ENCODE measurements at regions not wholly inside any gene's neighbourhood (a gene's known extent, or its start where the extent isn't known, plus 50 kb on each side); places are given as distances from the start of the nearest gene placed in this dataset.
"Not testable (repeated sequence)": the region's sequence is repeated elsewhere in the genome, so short reads cannot be mapped to it uniquely, and the experiment has no call there.

DNA sequence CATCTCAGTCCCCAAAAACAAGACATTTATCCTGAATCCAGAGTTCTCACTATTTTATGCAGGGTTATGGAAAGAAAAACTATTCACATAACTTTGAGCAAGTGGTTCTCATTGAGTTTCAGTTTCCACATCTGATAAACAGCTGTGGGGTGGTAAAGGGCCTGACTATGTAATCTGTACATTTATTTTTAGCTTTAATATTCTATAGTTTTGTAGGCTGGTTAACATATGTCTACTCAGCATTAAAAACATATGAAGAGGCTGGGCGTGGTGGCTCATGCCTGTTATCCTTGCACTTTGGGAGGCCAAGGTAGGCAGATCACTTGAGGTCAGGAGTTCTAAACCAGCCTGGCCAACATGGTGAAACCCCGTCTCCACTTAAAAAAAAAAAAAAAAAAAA, 301.5 kb upstream of the CCNG1 start:
- H3K4me3 ChIP-seq (ENCODE audit: low read depth, low read length): no peak overlapping the region
- DNase-seq (ENCODE audit: low read depth): no peak
- TF ChIP-seq, protein P1, sequence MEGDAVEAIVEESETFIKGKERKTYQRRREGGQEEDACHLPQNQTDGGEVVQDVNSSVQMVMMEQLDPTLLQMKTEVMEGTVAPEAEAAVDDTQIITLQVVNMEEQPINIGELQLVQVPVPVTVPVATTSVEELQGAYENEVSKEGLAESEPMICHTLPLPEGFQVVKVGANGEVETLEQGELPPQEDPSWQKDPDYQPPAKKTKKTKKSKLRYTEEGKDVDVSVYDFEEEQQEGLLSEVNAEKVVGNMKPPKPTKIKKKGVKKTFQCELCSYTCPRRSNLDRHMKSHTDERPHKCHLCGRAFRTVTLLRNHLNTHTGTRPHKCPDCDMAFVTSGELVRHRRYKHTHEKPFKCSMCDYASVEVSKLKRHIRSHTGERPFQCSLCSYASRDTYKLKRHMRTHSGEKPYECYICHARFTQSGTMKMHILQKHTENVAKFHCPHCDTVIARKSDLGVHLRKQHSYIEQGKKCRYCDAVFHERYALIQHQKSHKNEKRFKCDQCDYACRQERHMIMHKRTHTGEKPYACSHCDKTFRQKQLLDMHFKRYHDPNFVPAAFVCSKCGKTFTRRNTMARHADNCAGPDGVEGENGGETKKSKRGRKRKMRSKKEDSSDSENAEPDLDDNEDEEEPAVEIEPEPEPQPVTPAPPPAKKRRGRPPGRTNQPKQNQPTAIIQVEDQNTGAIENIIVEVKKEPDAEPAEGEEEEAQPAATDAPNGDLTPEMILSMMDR (IDR thresholded peaks at IDR 0.05; ENCODE audit: low read depth, low read length): no peak
- TF ChIP-seq, protein P2, sequence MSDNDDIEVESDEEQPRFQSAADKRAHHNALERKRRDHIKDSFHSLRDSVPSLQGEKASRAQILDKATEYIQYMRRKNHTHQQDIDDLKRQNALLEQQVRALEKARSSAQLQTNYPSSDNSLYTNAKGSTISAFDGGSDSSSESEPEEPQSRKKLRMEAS (IDR thresholded peaks at IDR 0.05; ENCODE audit: low read depth, low read length): no peak
- TF ChIP-seq MYC (IDR thresholded peaks at IDR 0.05; ENCODE audit: low read depth, low read length) (no peak), POLR2A (IDR thresholded peaks at IDR 0.05; ENCODE audit: extremely low read depth, insufficient read length) (no peak)

DNA sequence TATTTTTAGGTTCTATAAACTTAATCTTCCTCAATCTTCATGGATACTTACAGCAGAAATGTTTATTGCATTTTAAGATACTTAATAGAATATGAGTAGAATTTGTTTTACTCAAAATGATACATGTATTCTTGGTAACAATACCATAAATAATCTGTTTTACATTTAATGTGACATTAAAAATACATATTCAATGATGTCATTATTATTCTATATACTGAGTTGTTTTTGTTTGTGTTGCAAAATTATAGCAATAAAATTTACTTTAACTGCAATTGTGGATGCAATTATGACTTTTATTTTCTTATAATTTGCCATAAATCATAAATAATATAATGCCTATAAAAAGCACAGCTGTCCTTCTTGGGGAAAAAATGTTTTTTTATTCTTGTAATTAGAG, 275.9 kb upstream of the CCNG1 start:
- TF ChIP-seq POLR2A (IDR thresholded peaks at IDR 0.05; ENCODE audit: extremely low read depth, insufficient read length) (no peak), MYC (IDR thresholded peaks at IDR 0.05; ENCODE audit: low read depth, low read length) (no peak)
- TF ChIP-seq, protein P2 (IDR thresholded peaks at IDR 0.05; ENCODE audit: low read depth, low read length): no peak
- TF ChIP-seq, protein P1 (IDR thresholded peaks at IDR 0.05; ENCODE audit: low read depth, low read length): no peak

DNA sequence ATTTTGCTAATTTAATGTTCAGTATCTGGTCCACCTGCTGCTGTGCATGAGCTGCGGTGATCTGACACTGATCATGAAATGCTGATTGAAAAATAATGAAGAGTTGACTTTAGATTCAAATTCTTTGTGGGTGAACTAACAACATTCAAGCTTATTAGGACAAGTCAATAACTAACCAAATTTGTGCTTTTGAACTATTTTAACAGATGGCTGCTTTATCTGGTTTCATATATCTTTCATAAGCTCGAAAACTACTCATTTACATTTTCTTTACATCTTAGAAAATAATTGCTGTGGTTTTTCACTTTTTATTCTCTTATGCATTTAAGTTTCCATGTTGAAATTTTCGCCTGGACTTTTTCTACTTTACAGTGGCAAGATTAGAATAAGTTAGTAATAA, 274.8 kb upstream of the CCNG1 start:
- H3K4me3 ChIP-seq (ENCODE audit: low read depth, low read length): no peak overlapping the region
- DNase-seq (ENCODE audit: low read depth): no peak
- TF ChIP-seq, protein P2 (IDR thresholded peaks at IDR 0.05; ENCODE audit: low read depth, low read length): no peak
- no peak for TF ChIP-seq POLR2A (IDR thresholded peaks at IDR 0.05; ENCODE audit: extremely low read depth, insufficient read length)
- TF ChIP-seq MYC (IDR thresholded peaks at IDR 0.05; ENCODE audit: low read depth, low read length): no peak
- TF ChIP-seq, protein P1 (IDR thresholded peaks at IDR 0.05; ENCODE audit: low read depth, low read length): no peak

More for the DNA sequence above, 275.9 kb upstream of the CCNG1 start:
- no peak overlapping the region for H3K4me3 ChIP-seq (ENCODE audit: low read depth, low read length)
- DNase-seq (ENCODE audit: low read depth): no peak

DNA sequence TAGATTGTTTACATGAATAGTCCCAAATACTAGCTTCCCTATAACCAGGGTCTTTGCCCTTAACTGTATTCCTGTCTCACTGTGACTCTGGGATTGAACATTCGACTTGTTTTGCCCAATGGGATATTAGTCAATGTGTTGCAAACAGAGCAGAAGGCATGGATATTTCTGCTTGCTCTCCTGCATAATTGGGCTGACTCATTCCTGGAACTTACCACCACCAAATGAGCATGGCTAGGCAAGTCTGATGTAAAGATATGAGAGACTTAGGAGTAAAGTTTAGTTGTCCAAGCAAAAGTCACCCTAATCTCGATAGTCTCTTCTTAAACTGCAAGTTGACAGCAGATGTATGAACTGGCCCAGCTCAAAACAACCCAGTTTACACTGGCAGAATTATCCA, 273.5 kb upstream of the CCNG1 start:
- TF ChIP-seq MYC (IDR thresholded peaks at IDR 0.05; ENCODE audit: low read depth, low read length) (no peak), POLR2A (IDR thresholded peaks at IDR 0.05; ENCODE audit: extremely low read depth, insufficient read length) (no peak)
- TF ChIP-seq, protein P1 (IDR thresholded peaks at IDR 0.05; ENCODE audit: low read depth, low read length): no peak
- TF ChIP-seq, protein P2 (IDR thresholded peaks at IDR 0.05; ENCODE audit: low read depth, low read length): no peak
- no peak for DNase-seq (ENCODE audit: low read depth)
- no peak overlapping the region for H3K4me3 ChIP-seq (ENCODE audit: low read depth, low read length)

DNA sequence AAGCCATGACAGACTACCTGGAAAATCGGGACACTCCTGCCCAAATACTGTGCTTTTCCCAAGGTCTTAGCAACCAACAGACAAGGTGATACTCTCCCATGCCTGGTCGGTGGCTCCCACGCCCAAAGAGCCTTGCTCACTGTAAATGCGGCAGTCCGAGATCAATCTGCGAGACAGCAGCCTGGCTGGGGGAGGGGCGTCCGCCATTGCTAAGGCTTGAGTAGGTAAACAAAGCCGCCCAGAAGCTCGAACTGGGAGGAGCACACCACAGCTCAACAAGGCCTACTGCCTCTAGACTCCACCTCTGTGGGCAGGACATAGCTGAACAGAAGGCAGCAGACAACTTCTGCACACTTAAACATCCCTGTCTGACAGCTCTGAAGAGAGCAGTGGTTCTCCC, 272.1 kb upstream of the CCNG1 start:
- TF ChIP-seq POLR2A (IDR thresholded peaks at IDR 0.05; ENCODE audit: extremely low read depth, insufficient read length): no peak
- no peak for TF ChIP-seq MYC (IDR thresholded peaks at IDR 0.05; ENCODE audit: low read depth, low read length)
- TF ChIP-seq, protein P2 (IDR thresholded peaks at IDR 0.05; ENCODE audit: low read depth, low read length): no peak
- TF ChIP-seq, protein P1 (IDR thresholded peaks at IDR 0.05; ENCODE audit: low read depth, low read length): no peak
- no peak for DNase-seq (ENCODE audit: low read depth)
- no peak overlapping the region for H3K4me3 ChIP-seq (ENCODE audit: low read depth, low read length)

DNA sequence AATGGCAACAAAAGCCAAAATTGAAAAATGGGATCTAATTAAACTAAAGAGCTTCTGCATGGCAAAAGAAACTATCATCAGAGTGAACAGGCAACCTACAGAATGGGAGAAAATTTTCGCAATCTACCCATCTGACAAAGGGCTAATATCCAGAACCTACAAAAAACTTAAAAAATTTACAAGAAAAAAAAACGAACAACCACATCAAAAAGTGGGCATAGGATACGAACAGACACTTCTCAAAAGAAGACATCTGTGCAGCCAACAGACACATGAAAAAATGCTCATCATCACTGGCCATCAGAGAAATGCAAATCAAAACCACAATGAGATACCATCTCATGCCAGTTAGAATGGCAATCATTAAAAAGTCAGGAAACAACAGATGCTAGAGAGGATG, 267.2 kb upstream of the CCNG1 start:
- not testable (repeated sequence) for DNase-seq (ENCODE audit: low read depth); H3K4me3 ChIP-seq (ENCODE audit: low read depth, low read length)

Data from NB4 (cell line).